AG04449 (cell line): ENCODE measurements at regions not wholly inside any gene's neighbourhood (a gene's known extent, or its start where the extent isn't known, plus 50 kb on each side); places are given as distances from the start of the nearest gene placed in this dataset.
"Not testable (repeated sequence)": the region's sequence is repeated elsewhere in the genome, so short reads cannot be mapped to it uniquely, and the experiment has no call there.

Experiments
- CTCF ChIA-PET: fragments of 350-600 bp; formaldehyde crosslinking; extraction: SDS; loops from one replicate; lab custom pipeline; 2021; ENCODE audit warnings: antibody characterized with exemption; lab: Yijun Ruan, JAX
- POLR2A ChIA-PET: fragments of 400-600, 350-600 bp; formaldehyde crosslinking; extraction: SDS; loops from one replicate; lab custom pipeline; 2020; ENCODE audit warnings: antibody characterized with exemption, inconsistent platforms; lab: Yijun Ruan, JAX
- DNase-seq: peaks from one replicate; pipeline ENCODE4 v3.0.0-alpha.2; 2010; ENCODE audit warnings: low read depth, low spot score
- H3K4me3 ChIP-seq: 2 replicates; pipeline ENCODE4 v1.5.1; 2011; ENCODE audit warnings: low read depth, mild to moderate bottlenecking, control low read depth, low read length
- CTCF ChIP-seq: IDR thresholded peaks from one replicate; pipeline ENCODE4 v1.5.1; 2011; ENCODE audit warnings: mild to moderate bottlenecking, moderate library complexity, low read length, control low read depth, inconsistent platforms; ENCODE audit not compliant: insufficient read depth; ENCODE audit errors: missing control alignments

- no peak for TF ChIP-seq CTCF
- POLR2A ChIA-PET, result no interaction called here
These were observed 1569.0 kb downstream of the OLFM4 start for GRCh38 chr13:54597540-54598088.

GRCh38 chr13:54599413-54599812, 1570.8 kb downstream of the OLFM4 start:
- DNase-seq, result no peak
- ChIA-PET CTCF (no interaction called here), POLR2A (no interaction called here)
- H3K4me3 ChIP-seq, result no peak overlapping the region
- no peak for TF ChIP-seq CTCF

More at GRCh38 chr13:54597540-54598088, 1569.0 kb downstream of the OLFM4 start:
- no peak for DNase-seq
- no peak overlapping the region for H3K4me3 ChIP-seq
- CTCF ChIA-PET, result no interaction called here

- CTCF ChIA-PET, result no interaction called here
These were observed 1578.3 kb downstream of the OLFM4 start for GRCh38 chr13:54606944-54607343.

GRCh38 chr13:54607421-54607820, 1578.8 kb downstream of the OLFM4 start:
- DNase-seq, result no peak
- H3K4me3 ChIP-seq, result no peak overlapping the region
- CTCF ChIA-PET, result no interaction called here

More at GRCh38 chr13:54606944-54607343, 1578.3 kb downstream of the OLFM4 start:
- TF ChIP-seq CTCF, result no peak
- POLR2A ChIA-PET, result no interaction called here
- no peak overlapping the region for H3K4me3 ChIP-seq
- DNase-seq, result no peak

GRCh38 chr13:54611390-54611789, 1582.8 kb downstream of the OLFM4 start:
- no peak for TF ChIP-seq CTCF
- H3K4me3 ChIP-seq, result no peak overlapping the region
- POLR2A ChIA-PET, result no interaction called here
- CTCF ChIA-PET, result no interaction called here
- no peak for DNase-seq

More at GRCh38 chr13:54607421-54607820, 1578.8 kb downstream of the OLFM4 start:
- no peak for TF ChIP-seq CTCF
- POLR2A ChIA-PET, result no interaction called here

GRCh38 chr13:54614726-54615125, 1586.1 kb downstream of the OLFM4 start:
- POLR2A ChIA-PET, result no interaction called here
- no peak for TF ChIP-seq CTCF
- no peak for DNase-seq
- H3K4me3 ChIP-seq, result no peak overlapping the region
- CTCF ChIA-PET, result no interaction called here

GRCh38 chr13:54626504-54626903, 1597.9 kb downstream of the OLFM4 start:
- CTCF ChIA-PET, result not testable (repeated sequence)

More at GRCh38 chr13:54626504-54626903, 1597.9 kb downstream of the OLFM4 start:
- DNase-seq, POLR2A ChIA-PET, H3K4me3 ChIP-seq: not testable (repeated sequence)
